Endothelial cell (in vitro differentiated cells): ENCODE measurements at regions not wholly inside any gene's neighbourhood (a gene's known extent, or its start where the extent isn't known, plus 50 kb on each side); places are given as distances from the start of the nearest gene placed in this dataset.
"Not testable (repeated sequence)": the region's sequence is repeated elsewhere in the genome, so short reads cannot be mapped to it uniquely, and the experiment has no call there.

ENCODE experiments used
- DNase-seq: peaks from one replicate; pipeline ENCODE4 v3.0.0; 2021; ENCODE audit warnings: low spot score
- H3K27ac Mint-ChIP-seq: one replicate; pipeline ENCODE4 v1.8.0; 2021; ENCODE audit warnings: mixed read lengths, inconsistent platforms; ENCODE audit not compliant: unreplicated experiment
- H3K27me3 Mint-ChIP-seq: one replicate; pipeline ENCODE4 v1.8.0; 2021; ENCODE audit warnings: mild to moderate bottlenecking, moderate library complexity, mixed read lengths, inconsistent platforms; ENCODE audit not compliant: unreplicated experiment
- H3K36me3 Mint-ChIP-seq: one replicate; pipeline ENCODE4 v1.8.0; 2021; ENCODE audit warnings: mild to moderate bottlenecking, low read depth, mixed read lengths, inconsistent platforms; ENCODE audit not compliant: unreplicated experiment
- H3K4me1 Mint-ChIP-seq: one replicate; pipeline ENCODE4 v1.8.0; 2021; ENCODE audit warnings: mild to moderate bottlenecking, mixed read lengths, inconsistent platforms; ENCODE audit not compliant: unreplicated experiment
- H3K4me3 Mint-ChIP-seq: one replicate; pipeline ENCODE4 v1.8.0; 2021; ENCODE audit warnings: mild to moderate bottlenecking, mixed read lengths, inconsistent platforms; ENCODE audit not compliant: unreplicated experiment
- H3K9me3 Mint-ChIP-seq: one replicate; pipeline ENCODE4 v1.8.0; 2021; ENCODE audit warnings: mixed read lengths, inconsistent platforms; ENCODE audit not compliant: unreplicated experiment
- TF ChIP-seq, protein P1 (sequence below): fragments of 200-600 bp; sonication (generic); IDR thresholded peaks from one replicate; pipeline ENCODE4 v1.5.0; 2021; ENCODE audit warnings: antibody characterized with exemption; ENCODE audit not compliant: unreplicated experiment

DNA sequence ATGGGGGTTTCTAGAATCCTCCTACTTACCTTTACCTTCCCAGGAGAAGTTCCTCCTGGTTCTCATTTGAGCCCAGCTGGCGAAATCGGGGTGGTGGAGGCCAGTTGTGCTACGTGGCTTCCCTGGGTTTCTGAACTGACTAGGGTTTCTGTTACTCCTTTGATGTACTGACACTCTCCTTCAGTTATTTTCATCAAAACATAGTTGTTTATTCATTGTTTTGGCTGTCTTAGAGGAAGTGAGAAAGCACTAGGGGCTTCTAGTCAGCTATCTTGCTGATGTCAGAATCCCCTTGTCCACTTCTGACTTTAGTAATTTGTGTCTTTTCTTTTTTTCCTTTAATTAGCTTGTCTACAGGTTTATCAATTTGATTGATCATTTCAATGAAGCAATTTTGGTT lies 332.2 kb upstream of the TANK start:
- Mint-ChIP-seq H3K9me3 (no peaks in the 10 kb centered on the region), H3K4me1 (no peaks in the 10 kb centered on the region), H3K27ac (no peak overlapping the region), H3K27me3 (no peaks in the 10 kb centered on the region), H3K36me3 (no peaks in the 10 kb centered on the region), H3K4me3 (no peak overlapping the region)
- TF ChIP-seq, protein P1, sequence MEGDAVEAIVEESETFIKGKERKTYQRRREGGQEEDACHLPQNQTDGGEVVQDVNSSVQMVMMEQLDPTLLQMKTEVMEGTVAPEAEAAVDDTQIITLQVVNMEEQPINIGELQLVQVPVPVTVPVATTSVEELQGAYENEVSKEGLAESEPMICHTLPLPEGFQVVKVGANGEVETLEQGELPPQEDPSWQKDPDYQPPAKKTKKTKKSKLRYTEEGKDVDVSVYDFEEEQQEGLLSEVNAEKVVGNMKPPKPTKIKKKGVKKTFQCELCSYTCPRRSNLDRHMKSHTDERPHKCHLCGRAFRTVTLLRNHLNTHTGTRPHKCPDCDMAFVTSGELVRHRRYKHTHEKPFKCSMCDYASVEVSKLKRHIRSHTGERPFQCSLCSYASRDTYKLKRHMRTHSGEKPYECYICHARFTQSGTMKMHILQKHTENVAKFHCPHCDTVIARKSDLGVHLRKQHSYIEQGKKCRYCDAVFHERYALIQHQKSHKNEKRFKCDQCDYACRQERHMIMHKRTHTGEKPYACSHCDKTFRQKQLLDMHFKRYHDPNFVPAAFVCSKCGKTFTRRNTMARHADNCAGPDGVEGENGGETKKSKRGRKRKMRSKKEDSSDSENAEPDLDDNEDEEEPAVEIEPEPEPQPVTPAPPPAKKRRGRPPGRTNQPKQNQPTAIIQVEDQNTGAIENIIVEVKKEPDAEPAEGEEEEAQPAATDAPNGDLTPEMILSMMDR: no peak
- no peak for DNase-seq

DNA sequence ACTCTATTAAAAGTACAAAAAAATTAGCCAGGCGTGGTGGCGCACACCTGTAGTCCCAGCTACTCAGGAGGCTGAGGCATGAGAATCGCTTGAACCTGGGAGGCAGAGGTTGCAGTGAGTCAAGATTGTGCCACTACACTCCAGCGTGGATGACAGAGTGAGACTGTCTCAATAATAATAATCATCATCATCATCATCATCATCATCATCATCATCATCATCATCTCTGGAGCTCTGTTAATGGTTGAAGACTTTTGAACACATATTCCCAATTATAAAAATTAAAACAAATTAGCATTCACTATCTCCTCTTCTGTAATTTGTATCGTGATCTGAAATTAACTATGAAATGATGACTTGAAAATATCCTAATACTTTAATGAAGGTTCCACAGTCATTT lies 327.8 kb upstream of the TANK start:
- not testable (repeated sequence) for H3K4me1 Mint-ChIP-seq, H3K27ac Mint-ChIP-seq, H3K9me3 Mint-ChIP-seq, H3K27me3 Mint-ChIP-seq, H3K4me3 Mint-ChIP-seq, DNase-seq, H3K36me3 Mint-ChIP-seq

DNA sequence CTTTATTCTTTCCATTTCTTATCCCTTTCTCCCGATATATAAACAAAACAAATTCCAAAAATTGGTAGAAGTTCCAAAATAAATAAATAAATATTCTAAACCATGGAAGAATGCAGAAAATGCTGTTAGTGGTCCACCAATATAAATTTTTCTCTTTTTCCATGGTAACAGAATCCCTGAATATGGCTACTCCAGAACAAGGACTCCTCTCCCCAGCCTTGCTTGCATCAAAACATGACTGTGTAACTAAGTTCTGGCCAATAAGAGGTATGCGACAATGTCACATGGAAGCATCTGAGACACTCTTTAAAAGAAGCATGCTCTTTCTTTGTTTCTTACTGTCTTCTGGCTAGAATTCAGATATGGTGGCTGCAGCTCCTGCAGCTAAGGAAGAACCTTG lies 325.1 kb upstream of the TANK start:
- Mint-ChIP-seq H3K36me3 (no peaks in the 10 kb centered on the region), H3K27me3 (no peaks in the 10 kb centered on the region), H3K4me1 (no peaks in the 10 kb centered on the region), H3K4me3 (no peak overlapping the region), H3K9me3 (no peaks in the 10 kb centered on the region), H3K27ac (no peak overlapping the region)
- DNase-seq: no peak
- TF ChIP-seq, protein P1: no peak

DNA sequence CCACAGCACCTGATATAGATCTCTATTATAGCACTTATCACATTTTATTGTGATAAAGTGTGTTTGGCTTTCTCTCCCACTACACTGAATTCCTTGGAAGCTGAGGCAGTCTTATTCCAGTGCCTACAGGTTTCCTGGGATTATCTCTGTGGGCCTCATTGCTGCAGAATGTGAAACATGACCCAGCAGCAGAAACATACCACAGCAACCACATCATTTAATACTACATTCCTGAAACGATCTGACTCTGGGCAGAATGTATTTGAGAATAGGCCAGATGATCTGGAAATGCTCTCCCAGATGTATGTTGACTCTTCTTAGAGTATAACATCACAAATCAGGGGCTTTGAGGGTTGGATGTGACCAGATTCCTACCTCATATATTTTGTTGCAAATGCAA lies 323.5 kb upstream of the TANK start:
- H3K4me3 Mint-ChIP-seq: no peak overlapping the region
- no peak for DNase-seq
- H3K36me3 Mint-ChIP-seq: no peaks in the 10 kb centered on the region
- no peaks in the 10 kb centered on the region for H3K27me3 Mint-ChIP-seq
- H3K4me1 Mint-ChIP-seq: no peaks in the 10 kb centered on the region
- TF ChIP-seq, protein P1: no peak
- no peaks in the 10 kb centered on the region for H3K9me3 Mint-ChIP-seq
- H3K27ac Mint-ChIP-seq: no peak overlapping the region

DNA sequence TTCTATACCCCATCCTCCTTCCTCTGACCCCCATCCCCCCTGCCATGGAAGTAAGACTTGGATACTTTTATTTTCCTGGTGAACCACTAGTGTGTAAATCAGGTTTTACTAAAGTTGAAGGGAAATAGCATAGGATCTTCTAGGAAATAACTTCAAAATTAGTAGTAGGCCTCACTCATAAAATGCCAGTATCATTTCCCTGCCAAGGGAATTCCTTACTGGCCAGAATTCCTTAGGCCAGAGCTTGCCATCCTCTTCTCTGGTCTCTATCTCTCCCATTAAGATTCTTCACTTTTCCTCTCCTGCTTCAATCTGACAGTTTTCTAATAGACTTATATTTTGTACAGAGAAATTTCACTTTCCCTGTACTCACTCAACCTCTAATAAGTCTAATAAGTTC lies 322.8 kb upstream of the TANK start:
- Mint-ChIP-seq H3K4me1 (no peaks in the 10 kb centered on the region), H3K4me3 (no peak overlapping the region), H3K27me3 (no peaks in the 10 kb centered on the region), H3K36me3 (no peaks in the 10 kb centered on the region), H3K9me3 (no peaks in the 10 kb centered on the region), H3K27ac (no peak overlapping the region)
- TF ChIP-seq, protein P1: no peak
- no peak for DNase-seq

DNA sequence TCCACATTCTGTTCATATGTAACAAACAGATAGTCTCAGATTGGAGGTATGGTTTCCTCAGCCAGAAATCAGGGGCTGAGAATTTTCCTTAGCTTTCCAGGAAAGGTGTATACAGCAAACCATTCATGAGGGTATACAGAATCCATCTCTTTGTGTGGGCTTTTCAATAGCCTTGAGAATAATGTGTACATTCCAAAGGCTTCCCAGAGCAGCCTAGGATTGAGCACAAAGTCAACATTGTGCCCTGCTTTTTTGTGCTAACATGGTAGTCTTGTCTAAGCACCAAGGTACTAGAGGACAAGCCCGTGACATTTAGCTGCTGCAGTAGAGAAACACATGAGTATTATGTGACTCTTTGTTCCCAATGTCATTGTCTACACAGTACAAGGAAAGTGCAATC lies 322.1 kb upstream of the TANK start:
- Mint-ChIP-seq H3K4me3 (no peak overlapping the region), H3K27ac (no peak overlapping the region), H3K4me1 (no peaks in the 10 kb centered on the region), H3K36me3 (no peaks in the 10 kb centered on the region), H3K27me3 (no peaks in the 10 kb centered on the region), H3K9me3 (no peaks in the 10 kb centered on the region)
- TF ChIP-seq, protein P1: no peak
- DNase-seq: no peak
